ENCODE measurements at regions not wholly inside any gene's neighbourhood (a gene's known extent, or its start where the extent isn't known, plus 50 kb on each side); places are given as distances from the start of the nearest gene placed in this dataset.

DNA sequence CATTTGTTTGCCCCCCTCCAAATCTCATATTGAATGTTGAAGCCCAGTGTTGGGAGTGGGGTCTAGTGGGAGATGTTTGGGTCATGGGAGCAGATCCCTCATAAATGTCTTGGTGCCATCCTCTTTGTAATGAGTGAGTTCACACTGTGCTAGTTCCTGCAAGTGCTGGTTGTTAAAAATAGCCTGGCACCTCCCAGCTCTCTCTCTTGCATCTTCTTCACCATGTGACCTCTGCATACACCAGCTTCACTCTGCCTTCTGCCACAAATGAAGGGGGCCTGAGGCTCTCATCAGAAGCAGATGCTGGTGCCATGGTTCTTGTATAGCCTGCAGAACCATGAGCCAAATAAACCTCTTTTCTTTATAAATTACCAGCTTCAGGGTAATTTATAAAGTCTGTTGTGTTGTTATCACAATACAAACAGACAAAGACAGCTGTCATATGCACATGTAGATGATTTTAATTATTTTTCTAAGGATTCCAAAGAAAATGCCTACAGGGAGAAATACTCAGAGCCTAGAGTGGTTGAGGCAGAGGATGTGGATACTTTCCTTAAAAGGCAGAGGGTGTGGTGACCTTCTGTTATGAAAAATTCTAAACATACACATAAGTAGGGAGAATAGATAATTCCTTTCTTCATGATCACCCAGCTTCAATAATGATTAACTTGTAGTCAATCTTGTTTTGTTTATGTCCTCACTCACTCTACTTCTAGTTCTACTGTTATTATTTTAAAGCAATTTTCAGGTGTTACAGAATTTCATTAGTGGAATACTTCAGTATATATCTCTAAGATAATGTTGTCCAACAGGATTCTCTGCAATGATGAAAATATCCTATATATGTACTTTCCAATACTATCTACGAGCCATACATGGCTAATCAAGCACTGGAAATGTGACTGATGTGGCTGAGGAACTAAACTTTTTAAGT lies 75.1 kb upstream of the RANBP6 start:
- TF ChIP-seq, protein P1, sequence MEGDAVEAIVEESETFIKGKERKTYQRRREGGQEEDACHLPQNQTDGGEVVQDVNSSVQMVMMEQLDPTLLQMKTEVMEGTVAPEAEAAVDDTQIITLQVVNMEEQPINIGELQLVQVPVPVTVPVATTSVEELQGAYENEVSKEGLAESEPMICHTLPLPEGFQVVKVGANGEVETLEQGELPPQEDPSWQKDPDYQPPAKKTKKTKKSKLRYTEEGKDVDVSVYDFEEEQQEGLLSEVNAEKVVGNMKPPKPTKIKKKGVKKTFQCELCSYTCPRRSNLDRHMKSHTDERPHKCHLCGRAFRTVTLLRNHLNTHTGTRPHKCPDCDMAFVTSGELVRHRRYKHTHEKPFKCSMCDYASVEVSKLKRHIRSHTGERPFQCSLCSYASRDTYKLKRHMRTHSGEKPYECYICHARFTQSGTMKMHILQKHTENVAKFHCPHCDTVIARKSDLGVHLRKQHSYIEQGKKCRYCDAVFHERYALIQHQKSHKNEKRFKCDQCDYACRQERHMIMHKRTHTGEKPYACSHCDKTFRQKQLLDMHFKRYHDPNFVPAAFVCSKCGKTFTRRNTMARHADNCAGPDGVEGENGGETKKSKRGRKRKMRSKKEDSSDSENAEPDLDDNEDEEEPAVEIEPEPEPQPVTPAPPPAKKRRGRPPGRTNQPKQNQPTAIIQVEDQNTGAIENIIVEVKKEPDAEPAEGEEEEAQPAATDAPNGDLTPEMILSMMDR (IDR thresholded peaks at IDR 0.05; ENCODE audit: insufficient read depth, low read depth, low read length), result no peak
- DNase-seq (ENCODE audit: low read depth), result no peak

DNA sequence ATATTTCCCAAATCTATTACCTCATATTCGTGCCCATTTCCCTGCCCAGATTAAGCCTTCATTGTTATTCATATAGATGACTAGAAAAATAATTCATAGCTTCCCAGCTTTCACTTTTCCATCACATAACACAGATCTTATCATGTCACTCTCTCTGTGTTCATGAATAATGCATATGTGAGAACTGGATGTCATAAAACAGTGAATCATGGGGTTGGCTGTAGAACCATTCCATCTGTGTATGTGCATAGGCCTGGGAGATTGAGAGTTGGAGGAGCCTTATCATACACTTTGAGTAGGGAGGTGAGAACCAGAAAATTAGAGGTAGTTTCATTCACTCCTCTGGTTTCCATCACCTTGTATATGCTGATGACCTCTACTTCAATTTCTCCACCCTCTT lies 73.9 kb upstream of the RANBP6 start:
- no peak overlapping the region for H3K4me3 ChIP-seq (ENCODE audit: low read depth, low read length)
- TF ChIP-seq, protein P1 (IDR thresholded peaks at IDR 0.05; ENCODE audit: insufficient read depth, low read depth, low read length), result no peak
- no peak for DNase-seq (ENCODE audit: low read depth)

More for the DNA sequence above, 75.1 kb upstream of the RANBP6 start:
- H3K4me3 ChIP-seq (ENCODE audit: low read depth, low read length), result no peak overlapping the region

DNA sequence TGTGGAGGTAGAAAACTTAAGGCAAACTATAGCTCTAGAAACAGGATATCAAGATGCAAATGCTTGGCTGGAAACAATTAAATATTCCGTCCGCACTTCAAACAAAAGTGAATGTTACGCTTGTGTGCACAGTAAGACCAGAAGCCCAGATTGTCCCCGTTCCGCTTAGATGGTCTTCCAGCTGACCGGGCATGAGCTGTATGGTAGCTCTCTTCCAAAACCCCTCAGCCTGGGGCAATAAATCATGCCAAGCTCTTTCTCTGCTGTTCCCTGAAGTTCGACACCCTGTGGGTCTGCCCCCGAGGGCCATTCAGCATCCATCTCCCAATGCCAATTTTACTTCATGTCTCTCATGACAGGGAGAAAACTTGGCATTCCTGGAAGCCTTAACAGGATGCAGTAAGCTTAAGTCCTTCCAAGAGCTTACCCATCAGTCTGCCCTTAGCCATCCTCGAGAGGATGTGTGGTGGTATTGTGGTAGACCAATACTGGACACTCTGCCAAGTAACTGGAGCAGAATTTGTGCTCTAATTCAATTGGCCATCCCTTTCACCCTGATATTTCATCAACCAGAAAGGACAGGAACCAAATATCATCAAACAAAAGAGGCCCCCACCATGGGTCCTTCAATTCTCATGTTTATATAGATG lies 70.7 kb upstream of the RANBP6 start:
- TF ChIP-seq, protein P1 (IDR thresholded peaks at IDR 0.05; ENCODE audit: insufficient read depth, low read depth, low read length), result no peak
- no peak for DNase-seq (ENCODE audit: low read depth)
- H3K4me3 ChIP-seq (ENCODE audit: low read depth, low read length), result no peak overlapping the region

DNA sequence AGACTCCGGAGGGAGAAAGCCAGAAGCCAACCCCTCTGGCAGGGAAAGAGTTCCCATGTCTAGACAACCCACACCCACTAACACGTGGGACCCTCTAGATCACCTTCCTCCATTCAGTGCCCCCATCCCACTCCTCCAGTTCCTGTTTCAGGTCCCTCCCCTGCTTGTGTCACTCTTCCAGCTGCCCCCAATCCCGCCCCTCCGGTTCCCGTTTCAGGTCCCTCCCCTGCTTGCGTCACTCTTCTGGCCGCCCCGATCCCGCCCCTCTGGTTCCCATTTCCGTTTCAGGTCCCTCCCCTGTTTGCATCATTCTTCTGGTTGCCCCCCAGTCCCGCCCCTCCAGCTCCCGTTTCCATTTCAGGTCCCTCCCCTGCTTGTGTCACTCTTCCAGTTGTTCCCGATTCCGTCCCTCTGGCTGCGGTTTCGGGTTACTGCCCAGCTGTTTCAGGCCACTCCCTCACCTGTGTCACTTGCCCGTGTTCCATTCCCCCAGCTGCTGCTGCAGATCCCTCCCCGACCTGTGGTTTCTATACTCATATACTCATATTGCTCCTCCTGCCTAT lies 64.8 kb upstream of the RANBP6 start:
- DNase-seq (ENCODE audit: low read depth), result peak; percentile 92
- TF ChIP-seq, protein P1 (IDR thresholded peaks at IDR 0.05; ENCODE audit: insufficient read depth, low read depth, low read length), result peak; percentile 4
- peak overlapping the region; percentile 56 for H3K4me3 ChIP-seq (ENCODE audit: low read depth, low read length)

DNA sequence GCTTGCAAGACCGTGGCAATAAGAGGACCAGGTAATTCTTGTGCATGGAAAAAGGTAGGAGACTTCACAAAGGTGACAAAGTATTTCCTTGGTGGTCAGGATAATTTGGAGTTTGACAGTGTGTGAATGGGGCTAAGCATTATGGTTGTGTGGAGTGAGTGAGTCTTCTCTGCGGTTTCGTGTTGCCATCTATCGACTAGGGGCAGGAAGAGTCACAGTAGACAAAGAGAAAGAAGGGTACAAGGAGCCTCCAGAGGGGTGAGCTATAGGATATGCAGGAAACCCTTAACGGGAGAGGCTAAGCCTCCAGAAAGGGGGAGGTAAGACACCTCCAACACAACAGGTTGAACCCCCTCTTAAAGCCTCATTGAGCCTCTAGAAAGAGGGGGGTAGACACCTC lies 64.0 kb upstream of the RANBP6 start:
- no peak for DNase-seq (ENCODE audit: low read depth)
- TF ChIP-seq, protein P1 (IDR thresholded peaks at IDR 0.05; ENCODE audit: insufficient read depth, low read depth, low read length), result no peak
- H3K4me3 ChIP-seq (ENCODE audit: low read depth, low read length), result peak overlapping the region; percentile 56

DNA sequence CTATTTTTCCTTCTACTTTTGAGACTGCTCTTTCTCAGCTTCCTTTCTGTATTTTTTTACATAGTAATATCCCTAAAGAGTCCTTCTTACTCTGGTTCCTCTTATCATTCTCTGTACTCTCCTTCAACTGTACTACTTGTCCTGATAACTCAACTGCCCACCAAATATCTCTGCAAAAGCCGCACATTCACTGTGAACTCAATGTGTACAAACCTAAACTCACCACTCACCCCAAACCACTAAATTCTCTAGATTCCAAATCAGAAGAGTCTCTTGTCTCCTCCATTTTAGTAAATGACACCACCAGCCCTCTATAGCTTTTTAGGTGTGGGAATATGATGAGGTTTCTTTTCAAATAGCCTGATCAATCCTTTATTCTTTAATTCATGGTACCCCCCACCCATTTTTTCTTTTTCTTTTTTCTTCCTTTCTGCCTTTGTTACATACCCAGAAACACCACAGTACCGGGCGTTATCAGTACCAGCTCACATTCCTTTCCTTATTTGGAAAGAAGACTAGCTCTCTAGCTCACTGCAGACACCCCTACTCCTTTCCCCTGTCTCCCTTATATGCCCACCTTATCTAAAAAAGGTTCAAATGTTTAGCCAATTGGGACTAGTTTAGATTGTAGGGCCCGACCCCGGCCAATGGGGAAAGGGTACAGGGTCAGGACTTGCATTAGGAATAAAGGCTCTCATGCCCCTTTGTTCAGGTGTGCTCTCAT lies 63.1 kb upstream of the RANBP6 start:
- DNase-seq (ENCODE audit: low read depth), result no peak

More for the DNA sequence above, 63.1 kb upstream of the RANBP6 start:
- TF ChIP-seq, protein P1 (IDR thresholded peaks at IDR 0.05; ENCODE audit: insufficient read depth, low read depth, low read length), result no peak
- H3K4me3 ChIP-seq (ENCODE audit: low read depth, low read length), result no peak overlapping the region
